Thoracic aorta (tissue), 2 donors: ENCODE measurements at regions not wholly inside any gene's neighbourhood (a gene's known extent, or its start where the extent isn't known, plus 50 kb on each side); places are given as distances from the start of the nearest gene placed in this dataset.

Experiments
- ATAC-seq: fragments of 150-250 bp; one replicate; pipeline ENCODE4 v1.8.0; 2017; ENCODE audit warnings: low read depth; ENCODE audit not compliant: insufficient number of reproducible peaks, low FRiP score
- DNase-seq: peaks from one replicate; pipeline ENCODE4 v3.0.0-alpha.2; 2020; ENCODE audit warnings: low spot score
- H3K27ac ChIP-seq, 2 donors: fragments of 200-600 bp; sonication (generic); 1 replicate in 1 of 2; 2 replicates in 1 of 2; pipeline ENCODE4 v1.5.1; 2016; ENCODE audit warnings: mild to moderate bottlenecking in 2 of 2, moderate library complexity in 2 of 2
- H3K27me3 ChIP-seq: fragments of 200-600 bp; sonication (generic); replicated peaks from 2 replicates; pipeline ENCODE4 v1.6.0; 2016; ENCODE audit warnings: mild to moderate bottlenecking; ENCODE audit not compliant: insufficient read depth
- H3K36me3 ChIP-seq: fragments of 200-600 bp; sonication (generic); one replicate; pipeline ENCODE4 v1.5.1; 2016
- H3K4me1 ChIP-seq, 2 donors: fragments of 200-600 bp; sonication (generic); 1 replicate in 1 of 2; 2 replicates in 1 of 2; pipeline versions ENCODE4 v1.5.1 to v1.6.0; 2016; ENCODE audit warnings: low read depth in 2 of 2, mild to moderate bottlenecking in 1 of 2; ENCODE audit not compliant: control insufficient read depth in 1 of 2
- H3K4me3 ChIP-seq: fragments of 200-600 bp; sonication (generic); 2 replicates; pipeline ENCODE4 v1.5.1; 2016; ENCODE audit warnings: mild to moderate bottlenecking
- H3K9me3 ChIP-seq: fragments of 200-600 bp; sonication (generic); 2 replicates; pipeline ENCODE4 v1.5.1; 2016
- CTCF ChIP-seq: fragments of 200-600 bp; sonication (generic); IDR thresholded peaks from one replicate; pipeline ENCODE4 v1.5.1; 2019; ENCODE audit warnings: antibody characterized with exemption

GRCh38 chrX:80876877-80877276, 67.2 kb upstream of the BRWD3 start:
- Histone ChIP-seq H3K4me1 (no peaks in the 10 kb centered on the region), H3K27me3 (no peaks in the 10 kb centered on the region), H3K27ac (no peak overlapping the region), H3K9me3 (no peaks in the 10 kb centered on the region), H3K4me3 (no peak overlapping the region), H3K36me3 (no peaks in the 10 kb centered on the region)
- ATAC-seq (no peak), DNase-seq (no peak)
- TF ChIP-seq CTCF = peak; percentile 22
